Occipital lobe (tissue), 1 donor: ENCODE measurements at regions not wholly inside any gene's neighbourhood (a gene's known extent, or its start where the extent isn't known, plus 50 kb on each side); places are given as distances from the start of the nearest gene placed in this dataset.
A peak's percentile ranks its signal among the peaks of the same experiment; 100 is the strongest.

Experiments
- DNase-seq: peaks from one replicate; lab custom pipeline; 2025; lab: John Stamatoyannopoulos, UW

DNA sequence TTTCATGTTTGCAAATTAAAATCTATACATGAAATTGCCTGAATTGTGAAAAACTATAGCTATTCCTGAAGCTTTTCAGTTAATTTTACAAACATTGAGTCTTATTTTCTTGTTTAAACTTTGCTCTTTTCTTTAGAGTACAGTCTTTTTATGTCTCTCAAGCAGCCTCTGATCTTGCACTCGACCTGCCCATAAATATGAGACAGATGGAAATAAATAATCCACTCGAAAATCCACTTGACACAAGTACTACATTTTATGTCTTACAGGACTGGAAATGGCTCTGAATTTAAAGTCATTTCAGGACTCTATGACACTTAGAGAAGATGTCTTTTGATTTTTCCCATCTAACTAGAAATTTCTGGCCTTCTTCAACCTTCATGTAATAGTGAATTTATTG lies 283.8 kb downstream of the USP25 start:
- no peak for DNase-seq

- DNase-seq = no peak
These were observed 291.1 kb downstream of the USP25 start for GRCh38 chr21:16020878-16021277.

DNA sequence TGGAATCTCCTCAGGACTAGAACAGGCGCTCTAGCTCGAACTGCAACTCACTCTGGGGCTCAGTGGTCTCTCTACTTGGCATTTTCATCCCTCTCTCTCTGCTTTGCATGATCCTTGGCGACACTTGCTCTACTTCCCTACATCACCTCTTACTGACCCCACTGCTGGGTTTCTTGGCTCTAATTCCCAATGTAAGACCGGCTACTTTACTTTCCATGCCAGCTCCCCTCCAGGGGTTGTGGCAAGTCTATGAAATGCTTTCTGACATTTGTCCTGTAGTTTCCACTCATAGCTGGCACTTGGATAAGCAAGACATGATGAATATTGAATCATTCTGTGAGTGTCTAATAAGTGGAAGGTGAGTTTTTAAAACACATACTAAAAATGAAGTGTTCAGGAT lies 292.3 kb downstream of the USP25 start:
- no peak for DNase-seq

GRCh38 chr21:16022921-16023320 lies 293.1 kb downstream of the USP25 start:
- DNase-seq = no peak

DNA sequence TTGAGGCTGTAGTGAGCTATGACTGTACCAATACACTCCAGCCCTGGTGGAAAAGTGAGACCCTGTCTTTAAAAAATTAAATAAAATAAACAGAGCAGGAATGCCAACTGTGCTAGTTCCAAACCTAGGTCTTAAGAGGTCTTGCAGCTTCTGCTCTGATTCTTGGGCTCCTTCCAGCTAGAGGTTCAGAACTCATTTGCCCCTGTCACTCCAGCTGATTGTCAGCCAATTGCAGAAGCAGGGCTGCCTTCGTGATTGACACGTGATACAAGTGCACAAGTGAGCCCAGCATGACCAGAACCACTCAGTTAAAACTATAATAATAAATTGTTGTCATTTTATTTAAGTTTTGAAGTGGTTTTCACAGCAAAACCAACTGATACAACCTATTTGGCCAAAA lies 298.4 kb downstream of the USP25 start:
- no peak for DNase-seq

GRCh38 chr21:16028941-16029464 lies 299.2 kb downstream of the USP25 start:
- DNase-seq = no peak

GRCh38 chr21:16033193-16033592 lies 303.4 kb downstream of the USP25 start:
- no peak for DNase-seq

DNA sequence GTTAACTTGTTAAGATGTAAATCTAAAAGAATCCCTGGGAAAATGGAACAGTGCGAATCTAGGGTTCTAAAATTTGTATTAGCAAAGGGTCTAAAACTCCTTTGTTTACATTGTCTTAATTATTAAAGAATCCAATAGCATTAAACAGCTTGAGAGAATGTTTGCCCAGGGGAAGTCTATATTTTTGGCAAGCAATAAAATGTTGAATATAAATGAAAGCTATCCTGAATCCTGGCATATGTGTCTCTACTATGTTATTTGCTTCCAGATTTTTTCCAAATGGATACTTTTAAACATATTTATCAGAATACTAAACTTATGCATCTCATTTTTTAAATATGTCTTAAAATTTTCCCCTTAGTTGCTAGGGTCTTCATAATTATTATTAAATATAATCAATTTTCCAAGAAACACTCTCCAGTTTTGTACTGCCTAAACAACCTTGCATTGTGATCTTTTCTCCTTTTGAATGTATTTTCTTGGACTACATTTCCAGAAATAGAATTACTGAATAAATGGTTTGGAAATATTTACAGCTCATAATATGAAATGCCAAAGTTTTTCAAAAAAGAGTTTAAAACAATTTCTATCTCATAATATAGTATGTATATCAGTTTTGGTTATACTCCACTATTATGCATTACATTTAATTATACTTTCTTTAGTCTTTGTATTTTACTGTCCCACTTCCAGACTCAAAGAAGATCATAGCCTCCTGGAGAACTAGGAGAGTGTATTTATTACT lies 304.8 kb downstream of the USP25 start:
- no peak for DNase-seq

- DNase-seq = no peak
These were observed 307.7 kb downstream of the USP25 start for GRCh38 chr21:16037421-16037955.

DNA sequence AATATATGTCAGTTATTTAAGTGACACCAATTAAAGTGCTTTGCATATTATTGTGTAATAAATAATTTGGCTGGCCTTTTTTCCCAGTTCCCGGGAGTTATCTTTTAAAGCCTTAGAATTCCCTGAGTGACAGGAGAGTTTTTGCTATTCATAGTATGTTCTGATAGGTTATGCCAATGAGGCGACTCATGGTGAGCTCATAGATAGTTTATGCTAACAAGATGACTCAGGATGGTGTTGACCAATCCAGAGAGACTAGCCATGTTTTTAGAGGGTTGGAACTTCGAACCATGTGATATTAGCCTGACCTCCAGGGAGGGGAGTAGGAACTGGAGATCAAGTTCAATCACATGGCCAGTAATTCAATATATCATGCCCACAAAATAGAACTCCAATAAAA lies 310.8 kb downstream of the USP25 start:
- no peak for DNase-seq

GRCh38 chr21:16044676-16045075 lies 314.9 kb downstream of the USP25 start:
- DNase-seq = no peak

- no peak for DNase-seq
These were observed 317.0 kb downstream of the USP25 start for GRCh38 chr21:16046656-16047330.

DNA sequence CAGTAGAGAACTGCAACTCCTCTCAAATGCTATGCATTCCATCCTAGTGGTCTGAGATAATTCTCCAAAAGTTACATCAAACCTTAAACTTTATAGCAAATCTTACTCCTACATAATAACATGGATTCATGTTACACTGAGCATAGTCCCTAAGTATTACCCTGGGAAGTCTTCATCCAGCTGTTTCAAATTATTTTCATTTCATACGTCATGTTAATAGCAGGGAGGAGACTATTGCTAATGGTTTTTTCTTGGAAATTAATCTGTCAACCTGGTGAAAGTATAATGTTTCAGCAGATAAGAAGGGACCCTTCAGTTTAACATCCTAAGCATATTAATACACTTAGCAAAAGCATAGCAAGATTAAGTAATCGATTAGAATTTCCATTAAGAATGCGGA lies 318.1 kb downstream of the USP25 start:
- no peak for DNase-seq

DNA sequence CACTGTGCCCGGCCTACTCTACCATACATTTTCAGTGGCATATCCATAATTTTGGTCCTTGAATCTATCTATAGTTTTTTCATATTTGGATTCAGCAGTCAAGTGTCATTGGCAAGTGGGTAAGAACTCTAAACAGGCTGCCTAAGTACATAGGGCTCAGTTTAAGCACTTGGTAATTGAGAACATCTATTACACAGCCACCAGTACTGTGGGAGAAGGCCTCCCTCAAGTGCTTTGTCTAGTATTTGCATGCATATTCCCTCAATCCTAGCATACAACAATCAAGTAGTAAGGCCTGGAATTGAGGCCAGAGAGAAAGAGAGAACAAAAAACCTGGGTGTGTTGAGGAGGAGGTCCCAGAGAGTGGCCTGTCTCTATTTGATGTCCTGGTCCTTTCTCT lies 325.2 kb downstream of the USP25 start:
- DNase-seq = no peak

DNA sequence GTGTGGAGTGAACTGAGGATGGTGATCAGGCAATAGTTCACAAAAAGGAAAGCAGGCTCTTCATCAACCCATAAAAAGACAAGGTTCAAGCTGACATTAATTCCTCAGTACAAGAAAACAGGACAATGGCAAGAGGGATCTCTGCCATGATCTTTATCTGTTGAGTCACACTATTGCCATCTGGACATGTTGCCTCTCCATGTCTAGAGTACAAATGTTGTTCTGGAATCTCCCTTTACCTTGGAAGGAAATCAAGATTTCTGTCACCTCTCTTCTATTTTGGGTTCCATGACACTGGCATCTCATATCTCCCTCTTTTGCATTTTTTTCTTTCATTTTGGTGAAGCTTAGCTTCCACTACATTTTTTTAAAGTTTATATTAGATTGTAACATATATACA lies 329.1 kb downstream of the USP25 start:
- no peak for DNase-seq

- no peak for DNase-seq
These were observed 330.2 kb downstream of the USP25 start for GRCh38 chr21:16059981-16060380.

GRCh38 chr21:16061194-16061593 lies 331.4 kb downstream of the USP25 start:
- DNase-seq = no peak

- DNase-seq = no peak
These were observed 339.7 kb downstream of the USP25 start for GRCh38 chr21:16069178-16070112.

DNA sequence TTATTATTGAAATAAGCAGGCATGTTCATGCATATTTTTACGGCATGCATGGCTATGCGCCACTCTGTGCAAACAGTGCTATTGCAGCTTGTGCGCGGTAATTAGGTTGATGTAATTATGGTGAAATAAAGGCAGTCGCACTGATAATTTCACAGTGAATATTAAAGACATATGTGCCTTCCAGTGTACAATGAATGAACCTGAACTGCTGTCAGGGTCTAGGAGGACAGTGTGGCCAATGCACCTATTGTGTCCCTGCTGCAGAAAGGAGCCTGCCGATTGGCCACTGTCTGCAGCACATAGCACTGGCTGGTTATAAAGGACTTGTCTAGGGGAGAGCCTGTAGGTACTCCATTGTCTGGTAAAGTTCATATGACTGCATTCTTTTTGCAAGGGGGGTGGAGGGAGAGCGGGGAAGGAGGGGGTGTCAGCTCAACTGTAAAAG lies 340.4 kb downstream of the USP25 start:
- DNase-seq = peak; percentile 42

- peak; percentile 91 for DNase-seq
These were observed 341.3 kb downstream of the USP25 start for GRCh38 chr21:16071092-16071491.

GRCh38 chr21:16071761-16072160 lies 342.0 kb downstream of the USP25 start:
- DNase-seq = no peak

DNA sequence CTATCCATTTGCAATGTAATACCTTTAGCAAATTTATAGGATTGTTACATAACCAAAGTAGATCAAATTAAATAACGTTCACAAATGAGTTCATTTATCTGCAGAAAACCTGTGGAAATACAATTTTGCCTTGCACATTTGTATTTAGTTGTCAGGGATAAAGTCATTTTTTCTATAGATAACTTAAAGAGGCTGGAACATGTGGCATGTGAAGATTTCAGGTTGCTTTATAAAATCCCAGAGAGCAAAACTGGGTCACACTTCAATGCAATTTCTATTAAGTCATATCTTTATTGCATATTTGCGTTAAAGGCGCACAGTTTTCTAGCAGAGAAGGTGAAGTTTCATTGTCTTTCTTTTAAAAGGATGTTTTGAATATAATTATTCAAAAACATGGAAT lies 342.4 kb downstream of the USP25 start:
- no peak for DNase-seq
